ENCODE measurements at regions not wholly inside any gene's neighbourhood (a gene's known extent, or its start where the extent isn't known, plus 50 kb on each side); places are given as distances from the start of the nearest gene placed in this dataset.

DNA sequence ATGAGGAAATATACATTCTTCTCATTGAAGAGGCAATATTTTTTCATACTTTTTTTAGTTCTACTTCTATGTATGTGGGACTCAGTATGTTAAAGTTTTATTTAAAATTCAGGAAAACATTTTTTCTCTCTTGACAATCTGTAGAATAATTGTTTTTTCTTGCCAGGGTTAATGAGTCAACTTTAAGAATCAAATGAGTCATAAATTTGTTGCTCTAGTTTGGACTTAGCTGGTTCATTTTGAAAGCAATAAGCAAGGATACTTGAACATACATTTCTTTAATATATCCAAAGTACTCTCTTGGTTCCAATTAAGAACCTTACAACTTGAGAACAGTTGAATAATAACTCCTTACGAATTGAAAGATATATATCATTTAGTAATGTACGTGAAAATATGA is 1145.3 kb upstream of the B3GALT2 start:
- Histone ChIP-seq H3K9me2 (replicated peaks; ENCODE audit: insufficient read depth) (no peaks in the 10 kb centered on the region), H2AFZ (no peak overlapping the region), H4K20me1 (ENCODE audit: insufficient read depth, poor library complexity, severe bottlenecking) (no peaks in the 10 kb centered on the region), H3K4me3 (no peak overlapping the region), H3K4me2 (no peak overlapping the region), H3K27me3 (no peaks in the 10 kb centered on the region), H3K9me3 (ENCODE audit: low read depth) (no peaks in the 10 kb centered on the region), H3K4me1 (ENCODE audit: insufficient read depth) (no peaks in the 10 kb centered on the region), H3K36me3 (replicated peaks; ENCODE audit: insufficient read depth, low read depth) (no peaks in the 10 kb centered on the region), H3K79me2 (no peaks in the 10 kb centered on the region), H3K27ac (no peak overlapping the region)
- TF ChIP-seq EZH2phosphoT487 (IDR thresholded peaks at IDR 0.05; ENCODE audit: low read depth, severe bottlenecking, unreplicated experiment) (no peak), EZH2 (IDR thresholded peaks at IDR 0.05; ENCODE audit: borderline replicate concordance) (no peak), CTCF (IDR thresholded peaks at IDR 0.05; ENCODE audit: poor library complexity) (no peak)
- no peak for DNase-seq (ENCODE audit: low spot score)
- WGBS (ENCODE audit: low lambda C conversion rate, missing lambda C conversion rate), result 88% methylated on average over 2 of the region's 2 CpGs

GRCh38 chr1:194322751-194323150 is 1136.3 kb upstream of the B3GALT2 start:
- 67% methylated on average over 4 of the region's 4 CpGs for WGBS (ENCODE audit: low lambda C conversion rate, missing lambda C conversion rate)
- Histone ChIP-seq H2AFZ (no peak overlapping the region), H3K27me3 (no peaks in the 10 kb centered on the region), H3K79me2 (no peaks in the 10 kb centered on the region), H3K36me3 (replicated peaks; ENCODE audit: insufficient read depth, low read depth) (no peaks in the 10 kb centered on the region), H3K9me2 (replicated peaks; ENCODE audit: insufficient read depth) (no peaks in the 10 kb centered on the region), H3K9me3 (ENCODE audit: low read depth) (no peaks in the 10 kb centered on the region), H3K4me2 (no peak overlapping the region), H4K20me1 (ENCODE audit: insufficient read depth, poor library complexity, severe bottlenecking) (no peaks in the 10 kb centered on the region), H3K27ac (no peak overlapping the region), H3K4me1 (ENCODE audit: insufficient read depth) (no peaks in the 10 kb centered on the region), H3K4me3 (no peak overlapping the region)
- TF ChIP-seq EZH2 (IDR thresholded peaks at IDR 0.05; ENCODE audit: borderline replicate concordance), result no peak
- TF ChIP-seq CTCF (IDR thresholded peaks at IDR 0.05; ENCODE audit: poor library complexity), result no peak
- TF ChIP-seq EZH2phosphoT487 (IDR thresholded peaks at IDR 0.05; ENCODE audit: low read depth, severe bottlenecking, unreplicated experiment), result no peak
- DNase-seq (ENCODE audit: low spot score), result no peak

DNA sequence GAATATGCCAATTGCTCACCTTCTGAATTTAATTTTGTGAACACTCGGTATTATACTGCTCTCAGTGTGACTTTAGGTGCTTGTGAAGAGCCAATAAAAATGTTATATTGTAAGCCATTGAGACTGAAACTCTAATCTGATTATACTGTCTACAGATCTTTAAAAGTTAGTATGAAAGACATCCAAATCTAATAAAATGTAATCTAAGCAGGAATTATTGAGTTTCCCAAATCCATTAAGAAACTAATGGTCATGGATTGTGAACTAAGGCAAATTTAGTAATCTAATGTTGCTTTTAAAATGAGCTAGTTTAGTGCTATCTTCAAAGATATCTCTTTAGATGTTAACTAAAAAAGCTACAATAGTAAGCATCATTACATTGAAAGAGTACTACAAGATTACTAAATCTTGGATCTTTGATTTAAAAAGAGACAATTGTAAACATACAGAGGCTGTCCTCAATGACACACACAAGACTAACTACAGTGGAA is 1132.4 kb upstream of the B3GALT2 start:
- Histone ChIP-seq H4K20me1 (ENCODE audit: insufficient read depth, poor library complexity, severe bottlenecking) (no peaks in the 10 kb centered on the region), H3K9me2 (replicated peaks; ENCODE audit: insufficient read depth) (no peaks in the 10 kb centered on the region), H3K4me2 (no peak overlapping the region), H3K4me3 (no peak overlapping the region), H2AFZ (no peak overlapping the region), H3K79me2 (no peaks in the 10 kb centered on the region), H3K36me3 (replicated peaks; ENCODE audit: insufficient read depth, low read depth) (no peaks in the 10 kb centered on the region), H3K4me1 (ENCODE audit: insufficient read depth) (no peaks in the 10 kb centered on the region), H3K27ac (no peak overlapping the region), H3K27me3 (no peaks in the 10 kb centered on the region), H3K9me3 (ENCODE audit: low read depth) (no peaks in the 10 kb centered on the region)
- WGBS (ENCODE audit: low lambda C conversion rate, missing lambda C conversion rate), result 63% methylated on average over 1 of the region's 1 CpG
- no peak for DNase-seq (ENCODE audit: low spot score)
- TF ChIP-seq EZH2phosphoT487 (IDR thresholded peaks at IDR 0.05; ENCODE audit: low read depth, severe bottlenecking, unreplicated experiment) (no peak), EZH2 (IDR thresholded peaks at IDR 0.05; ENCODE audit: borderline replicate concordance) (no peak), CTCF (IDR thresholded peaks at IDR 0.05; ENCODE audit: poor library complexity) (no peak)

DNA sequence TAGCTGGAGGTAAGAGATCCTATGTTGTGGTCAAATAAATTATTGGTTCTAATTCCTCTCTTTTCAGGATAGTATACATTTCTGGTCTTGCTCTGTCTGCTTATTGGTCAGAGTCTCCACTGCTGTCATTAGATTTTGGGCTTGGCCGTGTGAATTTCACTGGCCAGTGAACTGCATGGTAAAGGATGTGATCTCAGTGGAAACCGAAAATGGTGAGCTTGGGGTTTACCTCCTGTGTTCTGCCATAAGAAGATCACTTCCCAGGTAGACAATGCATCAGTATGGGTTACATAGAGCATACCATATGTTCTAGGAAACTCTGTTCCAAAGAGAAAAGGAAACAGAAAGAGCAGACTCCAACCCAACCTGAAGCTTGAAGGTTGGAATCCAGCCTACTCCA is 1123.3 kb upstream of the B3GALT2 start:
- WGBS (ENCODE audit: low lambda C conversion rate, missing lambda C conversion rate), result 93% methylated on average over 2 of the region's 2 CpGs
- no peaks in the 10 kb centered on the region for H3K36me3 ChIP-seq (replicated peaks; ENCODE audit: insufficient read depth, low read depth)
- no peak overlapping the region for H3K4me2 ChIP-seq
- H3K9me2 ChIP-seq (replicated peaks; ENCODE audit: insufficient read depth), result no peaks in the 10 kb centered on the region
- H4K20me1 ChIP-seq (ENCODE audit: insufficient read depth, poor library complexity, severe bottlenecking), result no peaks in the 10 kb centered on the region
- H3K27me3 ChIP-seq, result no peaks in the 10 kb centered on the region
- H3K79me2 ChIP-seq, result no peaks in the 10 kb centered on the region
- no peak for DNase-seq (ENCODE audit: low spot score)
- H3K4me3 ChIP-seq, result no peak overlapping the region
- no peaks in the 10 kb centered on the region for H3K9me3 ChIP-seq (ENCODE audit: low read depth)
- no peak overlapping the region for H2AFZ ChIP-seq
- H3K27ac ChIP-seq, result no peak overlapping the region
- no peaks in the 10 kb centered on the region for H3K4me1 ChIP-seq (ENCODE audit: insufficient read depth)
- TF ChIP-seq EZH2 (IDR thresholded peaks at IDR 0.05; ENCODE audit: borderline replicate concordance), result no peak
- TF ChIP-seq CTCF (IDR thresholded peaks at IDR 0.05; ENCODE audit: poor library complexity), result no peak
- TF ChIP-seq EZH2phosphoT487 (IDR thresholded peaks at IDR 0.05; ENCODE audit: low read depth, severe bottlenecking, unreplicated experiment), result no peak
